22Rv1 (cell line): ENCODE measurements at regions not wholly inside any gene's neighbourhood (a gene's known extent, or its start where the extent isn't known, plus 50 kb on each side); places are given as distances from the start of the nearest gene placed in this dataset.

Experiments
- CTCF ChIP-seq: fragments of 450-650 bp; IDR thresholded peaks from 2 replicates; pipeline ENCODE4 v1.5.1; 2017; ENCODE audit warnings: mild to moderate bottlenecking
- ZFX ChIP-seq: fragments of 450-650 bp; IDR thresholded peaks from 2 replicates; pipeline ENCODE4 v1.6.1; 2017; ENCODE audit warnings: antibody characterized with exemption, borderline replicate concordance

- TF ChIP-seq CTCF (no peak), ZFX (no peak)
These were observed 420.1 kb upstream of the KLF6 start for GRCh38 chr10:4205113-4205512.
